Stimulated activated naive CD8-positive, alpha-beta T cell treated with anti-CD3 and anti-CD28 coated beads, Interleukin-15, Interleukin-2, amounts not matched to agents 100 U/mL and 50 U/mL, for 24 hours (primary cell): ENCODE measurements at regions not wholly inside any gene's neighbourhood (a gene's known extent, or its start where the extent isn't known, plus 50 kb on each side); places are given as distances from the start of the nearest gene placed in this dataset.

Experiments
- ATAC-seq: fragments of 150-1000 bp; cut with Tn5 transposase; one replicate; pipeline ENCODE4 v1.10.0; 2021
- DNase-seq: peaks from one replicate; pipeline ENCODE4 v3.0.0; 2021

- DNase-seq (no peak), ATAC-seq (no peak)
These were observed 145.6 kb downstream of the ZBTB18 start for GRCh38 chr1:244196571-244197285.

DNA sequence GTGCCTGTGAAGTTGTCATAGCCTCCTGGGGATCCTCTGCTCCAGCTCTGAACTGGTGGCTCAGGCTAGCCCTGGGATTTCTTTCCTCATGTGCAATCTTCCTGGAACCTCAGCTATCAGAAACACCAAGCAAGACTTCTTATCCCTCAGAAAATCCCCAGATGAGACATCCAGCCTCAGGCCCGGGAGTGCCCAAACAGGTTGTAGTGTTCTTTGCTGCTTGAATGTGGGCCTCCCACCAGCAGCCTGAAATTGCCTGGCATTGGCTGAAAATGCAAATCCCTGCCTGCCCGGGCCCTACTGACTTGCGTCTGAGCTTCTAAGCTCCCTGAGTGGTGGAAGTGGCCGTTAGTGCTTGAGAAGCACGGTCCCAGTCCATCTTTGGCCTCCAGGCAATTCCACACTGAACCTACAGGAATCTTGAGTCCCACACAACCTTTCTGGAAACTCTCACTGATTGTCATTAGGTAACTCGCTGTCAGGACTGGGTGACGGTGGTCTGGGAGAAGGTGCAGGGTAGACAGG is 146.8 kb downstream of the ZBTB18 start:
- no peak for DNase-seq
- ATAC-seq, result no peak

GRCh38 chr1:244199902-244200301 is 148.8 kb downstream of the ZBTB18 start:
- ATAC-seq, result no peak

DNA sequence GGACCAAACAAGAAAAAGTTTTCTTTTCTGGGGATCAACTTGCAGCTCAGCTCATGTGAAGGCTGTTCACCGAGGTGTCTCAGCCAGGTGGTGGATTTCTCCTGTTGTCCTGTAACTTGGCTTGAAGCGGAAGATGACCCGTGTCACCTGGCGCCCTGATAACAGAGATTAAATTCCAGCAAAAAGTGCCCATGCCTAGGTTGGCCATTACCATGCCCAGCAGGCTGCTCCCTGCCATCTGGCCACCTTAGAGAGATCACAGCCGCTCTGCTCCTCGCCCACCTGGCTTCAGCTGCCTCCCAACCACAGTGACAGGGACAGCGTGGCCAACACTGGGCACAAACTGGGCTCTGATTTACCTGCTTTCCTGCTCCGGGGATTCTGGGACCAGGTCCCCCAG is 149.5 kb downstream of the ZBTB18 start:
- DNase-seq, result no peak
- ATAC-seq, result no peak

More at GRCh38 chr1:244199902-244200301, 148.8 kb downstream of the ZBTB18 start:
- DNase-seq, result no peak

DNA sequence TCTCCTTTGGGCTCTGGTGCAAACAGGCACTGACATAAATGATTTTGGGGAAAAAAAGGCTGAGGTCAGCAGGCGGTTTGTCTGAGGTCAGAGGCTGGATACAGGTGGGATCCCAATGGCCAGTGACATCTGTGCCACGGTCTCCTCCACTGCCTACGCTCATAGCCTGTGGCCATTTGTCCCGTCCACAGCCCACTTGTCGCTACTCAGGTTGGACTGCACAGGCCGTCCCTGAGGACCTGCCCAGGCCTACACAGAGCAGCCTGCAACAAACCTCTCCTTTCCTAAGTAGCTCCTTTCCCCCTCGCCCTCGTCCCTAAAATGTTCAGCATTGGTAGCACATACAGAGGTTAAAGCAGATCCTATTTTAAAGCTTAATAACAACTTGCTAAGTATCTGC is 150.7 kb downstream of the ZBTB18 start:
- no peak for ATAC-seq
- DNase-seq, result no peak

- DNase-seq (no peak), ATAC-seq (no peak)
These were observed 152.9 kb downstream of the ZBTB18 start for GRCh38 chr1:244204004-244204403.

- DNase-seq (no peak), ATAC-seq (no peak)
These were observed 154.1 kb downstream of the ZBTB18 start for GRCh38 chr1:244205171-244205570.

DNA sequence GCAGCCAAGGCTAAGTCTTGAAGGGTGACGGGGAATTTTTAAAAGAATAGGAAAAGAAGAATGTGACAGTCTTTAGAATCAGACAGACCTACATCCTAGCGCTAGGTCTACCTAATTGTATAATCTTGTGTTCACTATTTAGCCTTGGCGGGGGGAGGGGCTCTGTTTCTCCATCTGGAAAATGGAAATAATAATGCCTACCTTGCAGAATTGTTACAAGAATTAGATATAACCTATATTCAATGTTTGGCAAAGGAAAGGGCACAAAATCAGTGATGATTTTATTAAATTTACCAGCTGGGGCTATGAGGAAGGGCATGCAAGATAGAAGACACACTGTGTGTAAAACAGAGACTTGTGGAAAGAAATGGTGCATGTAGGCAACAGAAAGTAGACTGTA is 154.8 kb downstream of the ZBTB18 start:
- no peak for DNase-seq
- ATAC-seq, result no peak

DNA sequence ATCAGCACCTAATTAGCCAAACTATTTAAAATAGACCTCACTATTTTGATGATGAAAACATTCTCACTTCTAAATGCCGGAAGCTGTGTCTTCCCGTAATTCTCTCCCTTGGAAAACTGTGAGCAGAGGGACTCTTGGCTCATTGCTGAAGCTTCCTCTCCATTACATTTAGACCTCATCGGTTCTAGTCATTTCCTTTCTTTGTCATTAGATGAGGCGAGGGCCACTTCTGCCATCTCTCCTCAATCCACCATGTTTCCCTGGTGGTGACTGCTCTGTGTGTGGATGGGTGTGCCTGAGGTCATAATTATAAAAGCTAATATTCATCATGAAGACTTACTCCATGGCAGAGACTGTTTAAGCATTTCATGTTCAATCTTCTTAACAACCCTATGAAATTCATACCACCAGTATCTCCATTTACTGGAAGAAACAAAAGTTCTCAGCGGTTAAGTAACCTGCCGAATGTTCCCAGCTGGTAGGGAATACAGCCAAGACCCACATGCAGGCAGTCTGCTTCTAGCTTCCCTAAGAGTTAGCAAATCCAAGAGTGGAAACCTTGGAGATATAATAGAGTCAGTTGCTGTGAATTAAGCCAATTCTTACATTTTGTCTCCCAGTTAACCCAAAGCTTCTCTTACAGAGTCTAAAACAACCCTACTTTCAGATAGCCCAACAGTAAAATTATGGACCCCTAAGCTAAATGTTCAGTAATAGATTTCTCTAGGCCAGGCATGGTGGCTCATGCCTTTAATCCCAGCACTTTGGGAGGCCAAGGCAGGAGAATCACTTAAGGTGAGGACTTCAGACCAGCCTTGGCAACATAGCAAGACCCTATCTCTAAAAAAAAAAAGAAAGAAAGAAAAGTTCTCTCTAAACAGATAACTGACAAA is 156.2 kb downstream of the ZBTB18 start:
- ATAC-seq (no peak), DNase-seq (no peak)

- no peak for ATAC-seq
- DNase-seq, result no peak
These were observed 156.8 kb downstream of the ZBTB18 start for GRCh38 chr1:244207935-244208244.

GRCh38 chr1:244209955-244210354 is 158.9 kb downstream of the ZBTB18 start:
- ATAC-seq, result no peak

DNA sequence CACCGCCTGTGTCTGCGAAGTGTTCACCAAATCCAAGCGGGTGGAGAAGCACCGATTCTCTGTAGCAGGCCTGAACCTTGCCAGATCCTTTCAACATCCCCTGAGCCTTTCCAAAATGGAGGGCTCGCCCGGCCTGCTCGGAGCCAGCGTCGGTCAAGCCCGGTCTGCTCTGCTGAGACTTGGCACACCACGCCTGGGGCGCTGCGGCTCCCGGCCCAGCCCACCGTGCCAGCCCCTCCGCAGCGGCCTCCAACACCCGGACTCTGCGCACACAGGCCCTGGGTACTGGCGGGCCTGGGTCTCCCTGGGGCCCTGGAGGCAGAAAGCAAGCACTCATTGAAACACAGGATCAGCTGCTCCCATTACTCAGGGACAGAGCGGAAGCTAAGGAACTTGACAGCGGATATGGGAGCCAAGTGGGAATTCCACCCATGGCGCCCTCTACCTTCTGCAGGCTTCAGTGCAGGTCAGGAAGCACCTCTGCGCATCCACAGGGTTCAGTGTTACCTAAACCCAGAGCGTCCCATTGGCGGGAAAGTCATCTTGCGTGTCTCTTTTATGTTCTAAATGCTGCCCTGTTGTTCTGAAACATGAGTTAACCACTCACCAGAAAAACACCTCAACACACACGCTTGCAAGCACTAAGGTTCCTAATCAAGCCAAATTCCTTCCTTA is 159.9 kb downstream of the ZBTB18 start:
- ATAC-seq, result no peak
- DNase-seq, result no peak

More at GRCh38 chr1:244209955-244210354, 158.9 kb downstream of the ZBTB18 start:
- no peak for DNase-seq

- ATAC-seq, result no peak
- no peak for DNase-seq
These were observed 160.5 kb downstream of the ZBTB18 start for GRCh38 chr1:244211559-244211944.

GRCh38 chr1:244212219-244212618 is 161.1 kb downstream of the ZBTB18 start:
- DNase-seq (no peak), ATAC-seq (no peak)

GRCh38 chr1:244212797-244213475 is 161.9 kb downstream of the ZBTB18 start:
- DNase-seq (no peak), ATAC-seq (no peak)

DNA sequence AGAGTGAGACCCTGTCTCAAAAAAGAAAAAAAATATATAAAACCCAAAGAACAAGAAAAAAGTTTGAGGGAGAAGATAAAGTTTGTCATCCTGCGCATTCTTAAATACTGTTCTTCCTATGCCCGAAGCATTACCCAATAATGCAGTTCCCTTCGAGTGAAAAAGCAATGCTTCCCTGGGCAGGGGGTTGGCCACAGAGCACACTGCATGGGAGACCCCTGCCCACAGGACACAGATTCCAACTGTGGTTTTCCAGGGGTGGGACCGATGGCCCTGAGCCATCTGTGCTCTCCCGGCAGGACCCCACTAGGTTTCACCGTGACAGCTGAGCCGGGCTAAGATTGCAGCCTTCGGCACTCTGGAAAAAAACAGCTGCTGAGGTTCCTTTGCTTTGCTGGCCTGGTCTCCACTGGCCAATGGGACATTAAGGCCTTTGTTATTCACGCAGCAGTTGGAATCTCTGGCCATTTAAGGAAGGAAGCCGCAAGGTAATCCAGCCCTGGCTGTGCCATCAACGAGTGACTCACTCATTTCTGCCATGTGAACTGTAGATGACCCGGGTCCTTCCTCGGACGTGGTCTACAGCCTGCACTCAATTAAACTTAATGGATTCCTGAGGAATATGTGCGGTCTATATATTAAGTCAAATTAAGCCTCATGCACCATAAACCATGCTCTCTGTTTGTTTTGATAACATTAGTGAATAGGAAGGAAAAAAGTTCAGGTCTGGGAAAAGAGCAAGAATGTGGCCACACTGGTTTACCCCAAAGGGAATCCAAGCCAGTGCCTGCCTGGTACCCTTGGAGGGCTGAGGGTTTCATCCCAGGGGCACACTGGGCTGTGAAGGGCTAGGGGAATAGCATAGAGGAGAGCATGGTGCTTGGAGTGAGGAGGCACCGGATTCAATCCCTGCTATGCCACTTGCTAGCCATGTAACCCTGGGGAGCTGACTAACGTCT is 163.2 kb downstream of the ZBTB18 start:
- ATAC-seq (no peak), DNase-seq (no peak)

DNA sequence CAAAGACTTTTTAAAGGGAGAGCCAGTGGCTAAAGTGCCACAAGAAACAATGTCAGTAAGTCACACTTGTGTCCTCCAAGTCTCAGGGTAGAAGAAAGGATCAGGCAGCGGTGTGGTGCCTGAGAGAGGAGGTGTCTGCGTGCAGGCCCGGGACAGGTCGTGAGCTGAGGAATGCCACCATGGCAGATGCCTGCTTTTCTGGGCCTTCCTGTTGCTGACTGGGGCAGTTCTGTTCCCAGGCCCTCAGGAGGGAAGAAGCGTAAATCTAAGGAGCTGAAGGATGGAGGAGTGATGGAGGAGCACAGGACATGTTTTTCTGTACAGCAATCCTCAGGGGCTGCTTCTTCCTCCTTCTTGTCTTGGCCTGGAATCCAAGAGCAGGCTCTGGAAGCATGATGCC is 165.8 kb downstream of the ZBTB18 start:
- DNase-seq, result no peak

GRCh38 chr1:244217711-244218110 is 166.6 kb downstream of the ZBTB18 start:
- ATAC-seq, result no peak
- DNase-seq, result no peak

More for the DNA sequence above, 165.8 kb downstream of the ZBTB18 start:
- no peak for ATAC-seq

- DNase-seq (no peak), ATAC-seq (no peak)
These were observed 167.1 kb downstream of the ZBTB18 start for GRCh38 chr1:244218220-244218619.

DNA sequence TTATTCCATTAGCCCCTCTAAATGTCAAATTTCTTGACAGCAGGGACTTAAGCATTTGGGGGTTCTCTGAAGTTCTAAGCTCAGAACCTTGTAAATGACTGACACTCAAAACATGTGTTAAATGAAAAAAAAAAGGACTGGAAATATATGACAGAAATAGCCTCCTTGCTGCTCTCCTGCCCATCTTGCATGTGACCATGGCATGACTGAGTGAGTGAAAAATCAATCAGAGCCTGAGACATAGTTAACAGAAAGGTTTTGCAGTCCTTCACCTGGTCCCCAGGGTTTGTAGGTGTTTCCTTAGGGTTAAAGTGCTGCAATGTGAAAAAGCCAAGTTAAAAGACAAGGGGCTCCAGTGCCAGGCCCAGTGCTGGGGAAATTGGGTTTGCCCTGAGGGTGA is 168.1 kb downstream of the ZBTB18 start:
- DNase-seq (no peak), ATAC-seq (no peak)

DNA sequence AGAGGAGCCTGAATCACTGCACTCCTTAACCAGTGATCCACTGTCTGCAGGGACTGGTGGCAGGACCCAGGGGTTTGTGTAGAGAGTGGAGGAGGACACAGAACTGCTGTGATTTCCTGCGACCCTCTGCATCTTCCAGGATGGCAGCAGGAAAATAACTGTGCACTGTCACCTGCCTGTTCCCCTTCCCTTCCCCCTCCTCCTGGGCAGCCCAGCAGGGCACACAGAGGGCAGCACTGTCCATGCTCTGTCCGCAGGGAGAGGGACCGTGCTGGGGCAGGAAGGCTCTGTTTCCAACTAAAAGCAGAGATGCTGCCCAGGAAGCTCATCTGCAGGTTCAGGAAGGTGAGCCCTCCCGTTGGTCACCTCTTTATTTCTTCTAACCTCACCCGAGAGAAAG is 168.7 kb downstream of the ZBTB18 start:
- ATAC-seq (no peak), DNase-seq (no peak)
